Fibroblast of mammary gland (primary cell): ENCODE measurements at regions not wholly inside any gene's neighbourhood (a gene's known extent, or its start where the extent isn't known, plus 50 kb on each side); places are given as distances from the start of the nearest gene placed in this dataset.

Experiments used
- DNase-seq: peaks from one replicate; pipeline ENCODE4 v3.0.0-alpha.2; 2010; ENCODE audit warnings: low read depth
- H3K4me3 ChIP-seq: 2 replicates; pipeline ENCODE4 v1.5.1; 2011; ENCODE audit warnings: low read depth, mild to moderate bottlenecking, low read length, moderate library complexity; ENCODE audit not compliant: control insufficient read depth
- CTCF ChIP-seq: conservative IDR thresholded peaks from 2 replicates; pipeline ENCODE4 v1.5.1; 2011; ENCODE audit warnings: low read depth, low read length, inconsistent platforms; ENCODE audit not compliant: control insufficient read depth, insufficient read depth

GRCh38 chr10:118979661-118980060 lies 49.9 kb upstream of the NANOS1 start:
- DNase-seq = no peak
- no peak for TF ChIP-seq CTCF

More at GRCh38 chr10:118979661-118980060, 49.9 kb upstream of the NANOS1 start:
- H3K4me3 ChIP-seq = no peak overlapping the region
